Activated CD8-positive, alpha-beta memory T cell treated with anti-CD3 and anti-CD28 coated beads, Interleukin-2, amount 10 ng/mL, durations not matched to agents 7 days and 5 days (primary cell): ENCODE measurements at regions not wholly inside any gene's neighbourhood (a gene's known extent, or its start where the extent isn't known, plus 50 kb on each side); places are given as distances from the start of the nearest gene placed in this dataset.

Experiments used
- ATAC-seq: fragments of 150-1000 bp; cut with Tn5 transposase; one replicate; pipeline ENCODE4 v1.10.0; 2021; ENCODE audit warnings: moderate library complexity
- CTCF ChIA-PET: fragments of 350-600 bp; sonication (Branson Sonifier 250); formaldehyde crosslinking; loops from one replicate; lab custom pipeline; 2021; ENCODE audit warnings: antibody characterized with exemption; lab: Charles Lee
- DNase-seq: peaks from one replicate; pipeline ENCODE4 v3.0.0-alpha.2; 2020
- H3K27ac Mint-ChIP-seq: one replicate; pipeline ENCODE4 v1.8.0; 2021; ENCODE audit warnings: mild to moderate bottlenecking, mixed read lengths
- H3K27me3 Mint-ChIP-seq: one replicate; pipeline ENCODE4 v1.8.0; 2021; ENCODE audit warnings: mixed read lengths
- H3K36me3 Mint-ChIP-seq: one replicate; pipeline ENCODE4 v1.8.0; 2021; ENCODE audit warnings: mild to moderate bottlenecking, mixed read lengths
- H3K4me1 Mint-ChIP-seq: one replicate; pipeline ENCODE4 v1.8.0; 2021; ENCODE audit warnings: mixed read lengths
- H3K4me3 Mint-ChIP-seq: one replicate; pipeline ENCODE4 v1.8.0; 2021; ENCODE audit warnings: mild to moderate bottlenecking, moderate library complexity, mixed read lengths
- H3K9me3 Mint-ChIP-seq: one replicate; pipeline ENCODE4 v1.8.0; 2022; ENCODE audit warnings: low read depth, mixed read lengths

- H3K9me3 Mint-ChIP-seq = peaks cover 2% of the 10 kb centered on the region
- peaks cover 1% of the 10 kb centered on the region for H3K36me3 Mint-ChIP-seq
- ATAC-seq (no peak), DNase-seq (no peak)
- no peaks in the 10 kb centered on the region for H3K4me1 Mint-ChIP-seq
- H3K4me3 Mint-ChIP-seq = no peak overlapping the region
- H3K27ac Mint-ChIP-seq = no peak overlapping the region
- CTCF ChIA-PET = no interaction called here
- no peaks in the 10 kb centered on the region for H3K27me3 Mint-ChIP-seq
Measured at GRCh38 chr5:143516249-143516648, 112.8 kb upstream of the NR3C1 start.

GRCh38 chr5:143515829-143516228 lies 112.3 kb upstream of the NR3C1 start:
- CTCF ChIA-PET = no interaction called here
- peaks cover 1% of the 10 kb centered on the region for H3K36me3 Mint-ChIP-seq
- DNase-seq (no peak), ATAC-seq (no peak)
- no peak overlapping the region for H3K4me3 Mint-ChIP-seq
- H3K27me3 Mint-ChIP-seq = no peaks in the 10 kb centered on the region
- H3K9me3 Mint-ChIP-seq = peaks cover 2% of the 10 kb centered on the region
- H3K4me1 Mint-ChIP-seq = no peaks in the 10 kb centered on the region
- no peak overlapping the region for H3K27ac Mint-ChIP-seq

GRCh38 chr5:143514616-143515335 lies 111.3 kb upstream of the NR3C1 start:
- Mint-ChIP-seq H3K27me3 (no peaks in the 10 kb centered on the region), H3K4me3 (no peak overlapping the region), H3K36me3 (peaks cover 1% of the 10 kb centered on the region), H3K4me1 (no peaks in the 10 kb centered on the region), H3K9me3 (peaks cover 2% of the 10 kb centered on the region), H3K27ac (no peak overlapping the region)
- CTCF ChIA-PET = no interaction called here
- ATAC-seq (no peak), DNase-seq (no peak)

- H3K36me3 Mint-ChIP-seq = no peaks in the 10 kb centered on the region
- DNase-seq (no peak), ATAC-seq (no peak)
- no peaks in the 10 kb centered on the region for H3K4me1 Mint-ChIP-seq
- CTCF ChIA-PET = no interaction called here
- no peak overlapping the region for H3K4me3 Mint-ChIP-seq
- H3K27me3 Mint-ChIP-seq = no peaks in the 10 kb centered on the region
- peaks cover 2% of the 10 kb centered on the region for H3K9me3 Mint-ChIP-seq
- no peak overlapping the region for H3K27ac Mint-ChIP-seq
Measured at GRCh38 chr5:143513720-143514119, 110.2 kb upstream of the NR3C1 start.

GRCh38 chr5:143511736-143512135 lies 108.2 kb upstream of the NR3C1 start:
- H3K36me3 Mint-ChIP-seq = no peaks in the 10 kb centered on the region
- ATAC-seq = no peak
- H3K27me3 Mint-ChIP-seq = no peaks in the 10 kb centered on the region
- DNase-seq = no peak
- no peak overlapping the region for H3K4me3 Mint-ChIP-seq
- no peak overlapping the region for H3K27ac Mint-ChIP-seq
- H3K9me3 Mint-ChIP-seq = peaks cover 2% of the 10 kb centered on the region
- no peaks in the 10 kb centered on the region for H3K4me1 Mint-ChIP-seq
- CTCF ChIA-PET = no interaction called here

GRCh38 chr5:143509758-143510221 lies 106.3 kb upstream of the NR3C1 start:
- CTCF ChIA-PET = interaction anchor here (0.6 to 1.3 kb wide), 2 partner anchors 11 to 503 kb away, joined by 3 read pairs; no protein-coding TSS in a partner anchor
- ATAC-seq (no peak), DNase-seq (no peak)

GRCh38 chr5:143506836-143507552 lies 103.5 kb upstream of the NR3C1 start:
- CTCF ChIA-PET = no interaction called here
- H3K27ac Mint-ChIP-seq = no peak overlapping the region

More at GRCh38 chr5:143509758-143510221, 106.3 kb upstream of the NR3C1 start:
- no peak overlapping the region for H3K4me3 Mint-ChIP-seq
- no peak overlapping the region for H3K27ac Mint-ChIP-seq
- H3K36me3 Mint-ChIP-seq = no peaks in the 10 kb centered on the region
- H3K27me3 Mint-ChIP-seq = no peaks in the 10 kb centered on the region
- H3K4me1 Mint-ChIP-seq = no peaks in the 10 kb centered on the region
- H3K9me3 Mint-ChIP-seq = peaks cover 5% of the 10 kb centered on the region

GRCh38 chr5:143505934-143506333 lies 102.4 kb upstream of the NR3C1 start:
- Mint-ChIP-seq H3K4me1 (no peaks in the 10 kb centered on the region), H3K4me3 (no peak overlapping the region), H3K9me3 (peaks cover 3% of the 10 kb centered on the region), H3K27ac (no peak overlapping the region), H3K27me3 (no peaks in the 10 kb centered on the region), H3K36me3 (no peaks in the 10 kb centered on the region)
- CTCF ChIA-PET = no interaction called here
- no peak for DNase-seq
- no peak for ATAC-seq

More at GRCh38 chr5:143506836-143507552, 103.5 kb upstream of the NR3C1 start:
- H3K9me3 Mint-ChIP-seq = peaks cover 3% of the 10 kb centered on the region
- no peaks in the 10 kb centered on the region for H3K27me3 Mint-ChIP-seq
- H3K4me1 Mint-ChIP-seq = no peaks in the 10 kb centered on the region
- H3K4me3 Mint-ChIP-seq = no peak overlapping the region
- DNase-seq (no peak), ATAC-seq (no peak)
- H3K36me3 Mint-ChIP-seq = no peaks in the 10 kb centered on the region

- peaks cover 3% of the 10 kb centered on the region for H3K9me3 Mint-ChIP-seq
Measured at GRCh38 chr5:143505354-143505753, 101.9 kb upstream of the NR3C1 start.

GRCh38 chr5:143501310-143502044 lies 98.0 kb upstream of the NR3C1 start:
- H3K27ac Mint-ChIP-seq = no peak overlapping the region
- no peaks in the 10 kb centered on the region for H3K36me3 Mint-ChIP-seq
- no peak for DNase-seq
- H3K4me1 Mint-ChIP-seq = no peaks in the 10 kb centered on the region
- ATAC-seq = no peak
- CTCF ChIA-PET = no interaction called here
- H3K4me3 Mint-ChIP-seq = no peak overlapping the region
- H3K9me3 Mint-ChIP-seq = peaks cover 3% of the 10 kb centered on the region
- no peaks in the 10 kb centered on the region for H3K27me3 Mint-ChIP-seq

More at GRCh38 chr5:143505354-143505753, 101.9 kb upstream of the NR3C1 start:
- Mint-ChIP-seq H3K27ac (no peak overlapping the region), H3K4me1 (no peaks in the 10 kb centered on the region), H3K4me3 (no peak overlapping the region), H3K27me3 (no peaks in the 10 kb centered on the region), H3K36me3 (no peaks in the 10 kb centered on the region)
- no peak for ATAC-seq
- no peak for DNase-seq
- CTCF ChIA-PET = no interaction called here

GRCh38 chr5:143499480-143500114 lies 96.1 kb upstream of the NR3C1 start:
- Mint-ChIP-seq H3K9me3 (no peaks in the 10 kb centered on the region), H3K4me1 (no peaks in the 10 kb centered on the region), H3K4me3 (no peak overlapping the region), H3K36me3 (no peaks in the 10 kb centered on the region), H3K27me3 (no peaks in the 10 kb centered on the region), H3K27ac (no peak overlapping the region)
- no peak for ATAC-seq
- DNase-seq = no peak
- CTCF ChIA-PET = interaction anchor here (1.2 kb wide), 1 partner anchor 11 kb away, joined by 3 read pairs; no protein-coding TSS in a partner anchor

- DNase-seq (no peak), ATAC-seq (no peak)
- Mint-ChIP-seq H3K36me3 (no peaks in the 10 kb centered on the region), H3K27ac (no peak overlapping the region), H3K4me3 (no peak overlapping the region), H3K9me3 (no peaks in the 10 kb centered on the region), H3K27me3 (no peaks in the 10 kb centered on the region), H3K4me1 (no peaks in the 10 kb centered on the region)
- CTCF ChIA-PET = interaction anchor here (1.1 to 1.2 kb wide), 2 partner anchors 11 to 14 kb away, joined by 3 to 4 read pairs; no protein-coding TSS in a partner anchor
Measured at GRCh38 chr5:143498821-143499220, 95.3 kb upstream of the NR3C1 start.

- H3K4me3 Mint-ChIP-seq = no peak overlapping the region
- H3K27me3 Mint-ChIP-seq = no peaks in the 10 kb centered on the region
Measured at GRCh38 chr5:143497749-143498148, 94.3 kb upstream of the NR3C1 start.

More at GRCh38 chr5:143497749-143498148, 94.3 kb upstream of the NR3C1 start:
- CTCF ChIA-PET = no interaction called here
- Mint-ChIP-seq H3K36me3 (no peaks in the 10 kb centered on the region), H3K9me3 (no peaks in the 10 kb centered on the region), H3K27ac (no peak overlapping the region), H3K4me1 (no peaks in the 10 kb centered on the region)
- no peak for DNase-seq
- no peak for ATAC-seq
